Upper lobe of left lung (tissue), 4 donors: ENCODE measurements at regions not wholly inside any gene's neighbourhood (a gene's known extent, or its start where the extent isn't known, plus 50 kb on each side); places are given as distances from the start of the nearest gene placed in this dataset.

ENCODE experiments used
- CTCF ChIP-seq, 6 experiments: fragments of 450-650 bp in 4 of 6; fragments of 200-600 bp in 2 of 6; sonication (generic) in 2 of 6; IDR thresholded peaks; one replicate each; pipeline ENCODE4 v1.5.1; 2016 to 2019; ENCODE audit warnings: antibody characterized with exemption in 6 of 6
- POLR2A ChIP-seq, 4 donors: fragments of 450-650 bp; IDR thresholded peaks; one replicate each; pipeline ENCODE4 v1.5.1; 2016 to 2017; ENCODE audit warnings: antibody characterized with exemption in 4 of 4, mild to moderate bottlenecking in 2 of 4

DNA sequence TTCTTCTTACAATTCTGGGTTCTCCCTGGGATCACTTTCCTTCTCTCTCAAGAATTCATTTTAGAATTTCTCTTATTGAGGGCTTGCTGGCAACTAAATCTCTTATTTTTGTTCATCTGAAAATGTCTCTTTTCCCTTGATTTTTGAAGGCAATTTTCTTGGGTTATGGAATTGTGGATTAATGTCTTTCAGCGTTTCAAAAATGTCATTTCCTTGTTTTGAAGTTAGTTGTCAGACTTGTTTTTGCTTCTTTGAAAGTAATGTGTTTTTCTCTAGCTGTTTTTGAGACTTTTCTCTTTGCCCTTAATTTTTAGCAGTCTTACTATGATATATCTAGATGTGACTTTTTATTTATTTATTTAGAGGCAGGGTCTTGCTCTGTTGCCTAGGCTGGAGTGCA is 205.7 kb downstream of the CHIC2 start:
- TF ChIP-seq CTCF (IDR thresholded peaks at IDR 0.05) (no peak), POLR2A (IDR thresholded peaks at IDR 0.05) (no peak)
